ENCODE measurements at regions not wholly inside any gene's neighbourhood (a gene's known extent, or its start where the extent isn't known, plus 50 kb on each side); places are given as distances from the start of the nearest gene placed in this dataset.

GRCh38 chr7:33805630-33806233, 99.6 kb upstream of the BMPER start:
- no peak for TF ChIP-seq CTCF (IDR thresholded peaks at IDR 0.05)
- no peak for TF ChIP-seq EZH2 (IDR thresholded peaks at IDR 0.05; ENCODE audit: borderline replicate concordance, insufficient read depth, low read depth, low read length, poor library complexity, severe bottlenecking)
- H3K27me3 ChIP-seq (replicated peaks in 1 of 4; ENCODE audit: control extremely low read depth in 1 of 4, control insufficient read depth in 3 of 4, insufficient read depth in 4 of 4, low read length in 3 of 4) = no peaks in the 10 kb centered on the region
- no peaks in the 10 kb centered on the region for H3K9me3 Mint-ChIP-seq (ENCODE audit: insufficient read depth)
- H3K27me3 Mint-ChIP-seq = no peaks in the 10 kb centered on the region
- no peaks in the 10 kb centered on the region for H3K9me3 ChIP-seq (ENCODE audit: control extremely low read depth in 1 of 3, control insufficient read depth in 2 of 3, insufficient read depth in 1 of 3, low read length in 2 of 3)
- H2AFZ ChIP-seq (ENCODE audit: insufficient read depth, low read depth, low read length, poor library complexity, severe bottlenecking) = no peak overlapping the region
- WGBS (ENCODE audit: insufficient coverage) = 92% methylated on average over 4 of the region's 7 CpGs
- ChIA-PET POLR2A (no interaction called here), CTCF (no interaction called here)
- no peaks in the 10 kb centered on the region for H3K79me2 ChIP-seq (ENCODE audit: control insufficient read depth, insufficient read depth, low read length)
- no peak overlapping the region for H3K4me2 ChIP-seq (replicated peaks; ENCODE audit: low read depth, low read length, poor library complexity, severe bottlenecking)
- intact Hi-C loops (cut with micrococcal nuclease) = no loop called here
- no peak overlapping the region for H3K27ac ChIP-seq (ENCODE audit: low read length in 2 of 2)
- ATAC-seq (ENCODE audit: low read depth) = no peak
- no peaks in the 10 kb centered on the region for H4K20me1 ChIP-seq (ENCODE audit: control insufficient read depth, insufficient read depth, low read length, poor library complexity, severe bottlenecking)
- no peak overlapping the region for H3K9ac ChIP-seq (ENCODE audit: low read length)
- H3K4me1 Mint-ChIP-seq = no peaks in the 10 kb centered on the region
- no peak overlapping the region for H3K4me3 Mint-ChIP-seq
- DNase-seq = no peak
- H3K27ac Mint-ChIP-seq = no peak overlapping the region
- H3K4me1 ChIP-seq (ENCODE audit: control insufficient read depth in 2 of 2, insufficient read depth in 2 of 2, low read length in 2 of 2) = no peaks in the 10 kb centered on the region
- no peak overlapping the region for H3K4me3 ChIP-seq (ENCODE audit: control extremely low read depth in 1 of 5, extremely low read depth in 1 of 5, insufficient read depth in 1 of 5, low read depth in 2 of 5, low read length in 4 of 5)
- no peaks in the 10 kb centered on the region for H3K36me3 ChIP-seq (replicated peaks in 1 of 2; ENCODE audit: control extremely low read depth in 1 of 2, control insufficient read depth in 1 of 2, extremely low read depth in 1 of 2, insufficient read depth in 2 of 2, low read length in 1 of 2)

GRCh38 chr7:33806298-33807154, 98.8 kb upstream of the BMPER start:
- TF ChIP-seq CTCF (IDR thresholded peaks at IDR 0.05) = no peak
- TF ChIP-seq EZH2 (IDR thresholded peaks at IDR 0.05; ENCODE audit: borderline replicate concordance, insufficient read depth, low read depth, low read length, poor library complexity, severe bottlenecking) = no peak
- Mint-ChIP-seq H3K27me3 (no peaks in the 10 kb centered on the region), H3K4me3 (no peak overlapping the region)

More at GRCh38 chr7:33806298-33807154, 98.8 kb upstream of the BMPER start:
- H3K79me2 ChIP-seq (ENCODE audit: control insufficient read depth, insufficient read depth, low read length) = no peaks in the 10 kb centered on the region
- no peak overlapping the region for H3K4me2 ChIP-seq (replicated peaks; ENCODE audit: low read depth, low read length, poor library complexity, severe bottlenecking)
- ChIA-PET POLR2A (no interaction called here), CTCF (no interaction called here)
- H3K4me1 Mint-ChIP-seq = no peaks in the 10 kb centered on the region
- no peaks in the 10 kb centered on the region for H3K27me3 ChIP-seq (replicated peaks in 1 of 4; ENCODE audit: control extremely low read depth in 1 of 4, control insufficient read depth in 3 of 4, insufficient read depth in 4 of 4, low read length in 3 of 4)
- ATAC-seq (ENCODE audit: low read depth) (no peak), DNase-seq (no peak)
- no peak overlapping the region for H3K4me3 ChIP-seq (ENCODE audit: control extremely low read depth in 1 of 5, extremely low read depth in 1 of 5, insufficient read depth in 1 of 5, low read depth in 2 of 5, low read length in 4 of 5)
- no peaks in the 10 kb centered on the region for H3K36me3 ChIP-seq (replicated peaks in 1 of 2; ENCODE audit: control extremely low read depth in 1 of 2, control insufficient read depth in 1 of 2, extremely low read depth in 1 of 2, insufficient read depth in 2 of 2, low read length in 1 of 2)
- no peaks in the 10 kb centered on the region for H3K9me3 Mint-ChIP-seq (ENCODE audit: insufficient read depth)
- H4K20me1 ChIP-seq (ENCODE audit: control insufficient read depth, insufficient read depth, low read length, poor library complexity, severe bottlenecking) = no peaks in the 10 kb centered on the region
- no peak overlapping the region for H2AFZ ChIP-seq (ENCODE audit: insufficient read depth, low read depth, low read length, poor library complexity, severe bottlenecking)
- H3K9ac ChIP-seq (ENCODE audit: low read length) = no peak overlapping the region
- H3K27ac Mint-ChIP-seq = no peak overlapping the region
- H3K9me3 ChIP-seq (ENCODE audit: control extremely low read depth in 1 of 3, control insufficient read depth in 2 of 3, insufficient read depth in 1 of 3, low read length in 2 of 3) = no peaks in the 10 kb centered on the region
- H3K4me1 ChIP-seq (ENCODE audit: control insufficient read depth in 2 of 2, insufficient read depth in 2 of 2, low read length in 2 of 2) = no peaks in the 10 kb centered on the region
- WGBS (ENCODE audit: insufficient coverage) = 58% methylated on average over 5 of the region's 5 CpGs
- intact Hi-C loops (cut with micrococcal nuclease) = no loop called here
- H3K27ac ChIP-seq (ENCODE audit: low read length in 2 of 2) = no peak overlapping the region
